Colonic mucosa (tissue), 4 donors: ENCODE measurements at regions not wholly inside any gene's neighbourhood (a gene's known extent, or its start where the extent isn't known, plus 50 kb on each side); places are given as distances from the start of the nearest gene placed in this dataset.

Experiments
- DNase-seq: peaks from one replicate; pipeline ENCODE4 v3.0.0-alpha.2; 2020
- H3K27ac ChIP-seq: fragments of 200-600 bp; one replicate; pipeline ENCODE4 v1.8.0; 2021
- H3K27me3 ChIP-seq: fragments of 200-600 bp; one replicate; pipeline ENCODE4 v1.8.0; 2021
- H3K36me3 ChIP-seq: fragments of 200-600 bp; one replicate; pipeline ENCODE4 v1.8.0; 2021
- H3K4me1 ChIP-seq: fragments of 200-600 bp; one replicate; pipeline ENCODE4 v1.8.0; 2021; ENCODE audit warnings: mild to moderate bottlenecking
- H3K4me3 ChIP-seq: fragments of 200-600 bp; one replicate; pipeline ENCODE4 v1.8.0; 2021
- H3K9ac ChIP-seq, 2 donors: one replicate each; pipeline ENCODE4 v1.7.0; 2013; ENCODE audit warnings: control low read depth in 2 of 2, low read depth in 2 of 2, low read length in 2 of 2
- H3K9me3 ChIP-seq: fragments of 200-600 bp; one replicate; pipeline ENCODE4 v1.8.0; 2021
- intact Hi-C: fragments of 100-400 bp; cut with DNase I; formaldehyde crosslinking; loops from one replicate; pipeline ENCODE4 v1.14.1; 2022
- TF ChIP-seq, protein P1 (sequence below): fragments of 200-600 bp; IDR thresholded peaks from one replicate; pipeline ENCODE4 v1.8.0; 2022; ENCODE audit warnings: antibody characterized with exemption, mild to moderate bottlenecking
- donor health status: healthy.
- donor health status: DM: no; HTN: no; CAD: no.
- donor health status: DM: no; HTN: no; CAD: no.

DNA sequence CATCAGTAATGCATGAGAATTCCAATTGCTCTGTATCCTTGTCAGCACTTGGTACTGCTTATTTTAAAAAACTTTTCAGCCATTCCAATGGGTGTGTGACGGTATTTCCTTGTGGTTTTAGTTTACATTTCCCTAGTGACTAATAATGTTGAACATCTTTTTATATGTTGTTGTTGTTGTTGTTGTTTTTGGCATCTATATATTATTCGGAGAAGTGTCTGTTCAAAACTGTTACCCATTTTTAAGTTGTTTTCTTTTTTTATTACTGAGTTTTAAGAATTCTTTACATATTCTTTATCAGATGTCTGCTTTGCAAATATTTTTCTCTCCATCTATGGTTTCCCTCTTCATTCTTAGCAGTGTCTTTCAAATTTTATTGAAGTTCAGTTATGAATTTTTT, 231.1 kb upstream of the POU3F1 start:
- TF ChIP-seq, protein P1, sequence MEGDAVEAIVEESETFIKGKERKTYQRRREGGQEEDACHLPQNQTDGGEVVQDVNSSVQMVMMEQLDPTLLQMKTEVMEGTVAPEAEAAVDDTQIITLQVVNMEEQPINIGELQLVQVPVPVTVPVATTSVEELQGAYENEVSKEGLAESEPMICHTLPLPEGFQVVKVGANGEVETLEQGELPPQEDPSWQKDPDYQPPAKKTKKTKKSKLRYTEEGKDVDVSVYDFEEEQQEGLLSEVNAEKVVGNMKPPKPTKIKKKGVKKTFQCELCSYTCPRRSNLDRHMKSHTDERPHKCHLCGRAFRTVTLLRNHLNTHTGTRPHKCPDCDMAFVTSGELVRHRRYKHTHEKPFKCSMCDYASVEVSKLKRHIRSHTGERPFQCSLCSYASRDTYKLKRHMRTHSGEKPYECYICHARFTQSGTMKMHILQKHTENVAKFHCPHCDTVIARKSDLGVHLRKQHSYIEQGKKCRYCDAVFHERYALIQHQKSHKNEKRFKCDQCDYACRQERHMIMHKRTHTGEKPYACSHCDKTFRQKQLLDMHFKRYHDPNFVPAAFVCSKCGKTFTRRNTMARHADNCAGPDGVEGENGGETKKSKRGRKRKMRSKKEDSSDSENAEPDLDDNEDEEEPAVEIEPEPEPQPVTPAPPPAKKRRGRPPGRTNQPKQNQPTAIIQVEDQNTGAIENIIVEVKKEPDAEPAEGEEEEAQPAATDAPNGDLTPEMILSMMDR = no peak
- DNase-seq = no peak
- Histone ChIP-seq H3K9ac (no peak overlapping the region), H3K36me3 (no peaks in the 10 kb centered on the region), H3K9me3 (no peaks in the 10 kb centered on the region), H3K27ac (no peak overlapping the region), H3K27me3 (no peaks in the 10 kb centered on the region), H3K4me1 (no peaks in the 10 kb centered on the region), H3K4me3 (no peak overlapping the region)
- intact Hi-C loops = no loop called here

- no peak overlapping the region for H3K9ac ChIP-seq
- H3K36me3 ChIP-seq = no peaks in the 10 kb centered on the region
- DNase-seq = no peak
- no peak overlapping the region for H3K27ac ChIP-seq
- intact Hi-C loops = no loop called here
- H3K27me3 ChIP-seq = no peaks in the 10 kb centered on the region
- H3K4me1 ChIP-seq = no peaks in the 10 kb centered on the region
- TF ChIP-seq, protein P1 = no peak
- no peaks in the 10 kb centered on the region for H3K9me3 ChIP-seq
- H3K4me3 ChIP-seq = no peak overlapping the region
Observed at GRCh38 chr1:38275960-38276359, 229.4 kb upstream of the POU3F1 start.

DNA sequence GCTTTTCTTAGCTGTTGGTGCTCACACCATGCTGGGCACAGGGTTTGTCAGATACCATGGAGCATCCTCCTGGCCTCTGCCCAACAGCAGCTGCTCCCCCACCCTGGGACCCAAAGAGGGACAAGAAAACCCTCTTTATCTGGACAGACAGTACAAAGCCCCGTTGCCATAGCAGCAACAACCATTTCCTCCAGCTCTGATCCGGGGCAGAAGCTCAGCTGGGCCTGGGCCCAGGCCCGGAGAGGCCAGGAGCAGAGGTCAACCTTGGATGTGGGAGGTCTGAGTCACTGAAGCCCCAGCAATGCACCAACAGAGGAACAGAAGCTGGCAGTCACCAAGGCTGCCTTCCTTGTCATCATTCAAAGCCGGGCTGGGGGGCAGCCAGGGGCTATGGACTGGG, 228.4 kb upstream of the POU3F1 start:
- Histone ChIP-seq H3K27me3 (no peaks in the 10 kb centered on the region), H3K9ac (no peak overlapping the region), H3K4me3 (no peak overlapping the region), H3K9me3 (no peaks in the 10 kb centered on the region), H3K36me3 (no peaks in the 10 kb centered on the region), H3K27ac (no peak overlapping the region), H3K4me1 (no peaks in the 10 kb centered on the region)
- intact Hi-C loops = no loop called here
- TF ChIP-seq, protein P1 = no peak
- no peak for DNase-seq

GRCh38 chr1:38273196-38273804, 226.7 kb upstream of the POU3F1 start:
- Histone ChIP-seq H3K36me3 (no peaks in the 10 kb centered on the region), H3K4me1 (no peaks in the 10 kb centered on the region), H3K4me3 (no peak overlapping the region), H3K9me3 (no peaks in the 10 kb centered on the region), H3K27me3 (no peaks in the 10 kb centered on the region), H3K9ac (no peak overlapping the region), H3K27ac (no peak overlapping the region)
- intact Hi-C loops = no loop called here
- TF ChIP-seq, protein P1 = no peak
- DNase-seq = no peak

DNA sequence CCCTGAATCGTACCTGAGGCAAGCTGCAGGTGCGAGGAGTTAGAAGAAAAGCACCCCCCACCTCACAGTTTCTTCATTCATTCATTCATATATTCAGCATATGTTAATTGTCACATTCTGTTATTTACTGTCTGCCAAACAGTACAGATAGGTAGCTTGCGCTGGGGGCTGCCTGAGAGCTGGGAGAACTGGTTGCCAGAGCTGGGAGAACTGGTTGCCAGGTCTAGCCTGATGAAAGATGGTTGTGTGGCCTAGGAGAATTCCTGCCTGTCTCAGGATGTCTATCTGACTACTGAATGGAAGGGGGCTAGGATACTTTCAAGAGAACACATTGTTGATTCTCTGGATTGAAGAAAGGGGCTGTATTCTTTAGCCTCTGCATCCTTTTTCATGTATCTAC, 225.9 kb upstream of the POU3F1 start:
- Histone ChIP-seq H3K9me3 (no peaks in the 10 kb centered on the region), H3K27me3 (no peaks in the 10 kb centered on the region), H3K9ac (no peak overlapping the region), H3K4me3 (no peak overlapping the region), H3K27ac (no peak overlapping the region), H3K36me3 (no peaks in the 10 kb centered on the region), H3K4me1 (no peaks in the 10 kb centered on the region)
- intact Hi-C loops = no loop called here
- TF ChIP-seq, protein P1 = no peak
- no peak for DNase-seq
